ENCODE measurements at regions not wholly inside any gene's neighbourhood (a gene's known extent, or its start where the extent isn't known, plus 50 kb on each side); places are given as distances from the start of the nearest gene placed in this dataset.

- no peak for TF ChIP-seq CTCF (conservative IDR thresholded peaks at IDR 0.05 in 1 of 2, IDR thresholded peaks at IDR 0.05 in 1 of 2; ENCODE audit: extremely low read depth in 1 of 2, insufficient read depth in 1 of 2, low read depth in 1 of 2, low read length in 2 of 2)
- no peak for TF ChIP-seq EZH2 (IDR thresholded peaks at IDR 0.05; ENCODE audit: borderline replicate concordance, low read length)
Observed at GRCh38 chrX:9278475-9279233, 186.2 kb upstream of the TBL1X start.

Data from mammary epithelial cell (primary cell).